Upper lobe of right lung (tissue), 1 donor: ENCODE measurements at regions not wholly inside any gene's neighbourhood (a gene's known extent, or its start where the extent isn't known, plus 50 kb on each side); places are given as distances from the start of the nearest gene placed in this dataset.

Experiments
- ATAC-seq: fragments of 200-7000 bp; cut with Tn5 transposase; one replicate; pipeline ENCODE4 v1.9.1; 2020; ENCODE audit warnings: mild to moderate bottlenecking, moderate library complexity
- DNase-seq: peaks from one replicate; pipeline ENCODE4 v3.0.0-alpha.2; 2020
- H3K27ac ChIP-seq: fragments of 200-600 bp; one replicate; pipeline ENCODE4 v1.8.0; 2022
- H3K27me3 ChIP-seq: fragments of 200-600 bp; one replicate; pipeline ENCODE4 v1.8.0; 2022; ENCODE audit warnings: mild to moderate bottlenecking
- H3K36me3 ChIP-seq: fragments of 200-600 bp; one replicate; pipeline ENCODE4 v1.8.0; 2022
- H3K4me1 ChIP-seq: fragments of 200-600 bp; one replicate; pipeline ENCODE4 v1.8.0; 2022
- H3K4me3 ChIP-seq: fragments of 200-600 bp; one replicate; pipeline ENCODE4 v1.8.0; 2022; ENCODE audit warnings: mild to moderate bottlenecking
- H3K9me3 ChIP-seq: fragments of 200-600 bp; one replicate; pipeline ENCODE4 v1.8.0; 2022
- CTCF ChIP-seq: fragments of 200-600 bp; IDR thresholded peaks from one replicate; pipeline ENCODE4 v1.8.0; 2022; ENCODE audit warnings: antibody characterized with exemption
- intact Hi-C: fragments of 100-400 bp; cut with DNase I; formaldehyde crosslinking; loops from one replicate; pipeline ENCODE4 v1.11.0; 2022
- donor health status: DM: no; HTN: yes; CAD: no; lungs with severe emphysema.

GRCh38 chr6:1544000-1544399 is 65.7 kb upstream of the FOXC1 start:
- no peak overlapping the region for H3K27ac ChIP-seq
- no peak overlapping the region for H3K4me3 ChIP-seq
- H3K4me1 ChIP-seq, result no peaks in the 10 kb centered on the region
- no peak for TF ChIP-seq CTCF
- intact Hi-C loops, result no loop called here
- ATAC-seq (no peak), DNase-seq (no peak)
- H3K36me3 ChIP-seq, result no peaks in the 10 kb centered on the region
- no peaks in the 10 kb centered on the region for H3K27me3 ChIP-seq
- H3K9me3 ChIP-seq, result no peaks in the 10 kb centered on the region

GRCh38 chr6:1544603-1545002 is 65.1 kb upstream of the FOXC1 start:
- H3K9me3 ChIP-seq, result no peaks in the 10 kb centered on the region
- H3K27ac ChIP-seq, result no peak overlapping the region
- ATAC-seq (no peak), DNase-seq (no peak)
- H3K36me3 ChIP-seq, result no peaks in the 10 kb centered on the region
- H3K4me1 ChIP-seq, result no peaks in the 10 kb centered on the region
- H3K4me3 ChIP-seq, result no peak overlapping the region
- no peaks in the 10 kb centered on the region for H3K27me3 ChIP-seq
- intact Hi-C loops, result no loop called here
- TF ChIP-seq CTCF, result no peak

GRCh38 chr6:1545654-1546053 is 64.1 kb upstream of the FOXC1 start:
- H3K4me3 ChIP-seq, result no peak overlapping the region
- H3K4me1 ChIP-seq, result no peaks in the 10 kb centered on the region
- intact Hi-C loops, result no loop called here
- ATAC-seq, result no peak
- no peaks in the 10 kb centered on the region for H3K27me3 ChIP-seq
- no peak overlapping the region for H3K27ac ChIP-seq
- no peaks in the 10 kb centered on the region for H3K9me3 ChIP-seq
- DNase-seq, result no peak
- no peaks in the 10 kb centered on the region for H3K36me3 ChIP-seq
- TF ChIP-seq CTCF, result no peak

GRCh38 chr6:1547785-1548184 is 61.9 kb upstream of the FOXC1 start:
- no peaks in the 10 kb centered on the region for H3K9me3 ChIP-seq
- no peak for TF ChIP-seq CTCF
- no peaks in the 10 kb centered on the region for H3K4me1 ChIP-seq
- no peaks in the 10 kb centered on the region for H3K36me3 ChIP-seq
- H3K27me3 ChIP-seq, result no peaks in the 10 kb centered on the region
- no peak overlapping the region for H3K4me3 ChIP-seq
- intact Hi-C loops, result no loop called here
- ATAC-seq (no peak), DNase-seq (no peak)
- H3K27ac ChIP-seq, result no peak overlapping the region

- no peak for DNase-seq
- no peaks in the 10 kb centered on the region for H3K9me3 ChIP-seq
- H3K4me1 ChIP-seq, result peaks cover 3% of the 10 kb centered on the region
- no peaks in the 10 kb centered on the region for H3K36me3 ChIP-seq
- TF ChIP-seq CTCF, result no peak
- ATAC-seq, result no peak
- intact Hi-C loops, result no loop called here
- H3K4me3 ChIP-seq, result no peak overlapping the region
- H3K27me3 ChIP-seq, result no peaks in the 10 kb centered on the region
- H3K27ac ChIP-seq, result no peak overlapping the region
Observed at GRCh38 chr6:1551249-1551648, 58.5 kb upstream of the FOXC1 start.

- intact Hi-C loops, result no loop called here
- peak; percentile 84 for ATAC-seq
Observed at GRCh38 chr6:1552296-1552761, 57.4 kb upstream of the FOXC1 start.

More at GRCh38 chr6:1552296-1552761, 57.4 kb upstream of the FOXC1 start:
- DNase-seq, result no peak
- TF ChIP-seq CTCF, result peak; percentile 23
- no peaks in the 10 kb centered on the region for H3K9me3 ChIP-seq
- no peaks in the 10 kb centered on the region for H3K27me3 ChIP-seq
- no peak overlapping the region for H3K4me3 ChIP-seq
- H3K4me1 ChIP-seq, result peaks cover 3% of the 10 kb centered on the region
- no peaks in the 10 kb centered on the region for H3K36me3 ChIP-seq
- no peak overlapping the region for H3K27ac ChIP-seq
